ENCODE measurements at regions not wholly inside any gene's neighbourhood (a gene's known extent, or its start where the extent isn't known, plus 50 kb on each side); places are given as distances from the start of the nearest gene placed in this dataset.

DNA sequence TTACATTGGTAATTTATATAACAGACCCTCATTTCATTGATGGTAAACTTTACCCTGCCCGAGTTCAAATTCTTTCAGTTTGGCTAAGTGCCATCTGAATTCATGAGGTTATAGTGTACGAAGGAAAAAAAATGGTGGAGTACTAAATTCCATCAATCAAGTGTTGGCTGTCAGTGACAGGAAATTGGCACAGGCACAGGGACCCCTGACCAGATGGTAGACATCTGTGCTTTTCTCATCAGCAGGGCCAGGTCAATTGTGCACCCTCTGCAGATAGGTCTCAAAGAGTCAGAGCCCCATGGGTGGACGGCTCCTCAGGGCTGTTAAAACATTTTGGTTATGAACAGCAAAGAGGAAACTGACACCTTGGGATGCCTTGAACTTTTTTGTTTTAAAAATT is 439.2 kb downstream of the SETBP1 start:
- no peaks in the 10 kb centered on the region for H3K27me3 ChIP-seq (ENCODE audit: control insufficient read depth, insufficient read depth, low read length)
- whole genome bisulfite sequencing (ENCODE audit: insufficient coverage) = 38% methylated on average over 2 of the region's 3 CpGs
- peak; percentile 11 for DNase-seq
- H3K9me3 ChIP-seq (replicated peaks; ENCODE audit: control insufficient read depth, low read depth, low read length) = no peaks in the 10 kb centered on the region
- no peak overlapping the region for H3K4me3 ChIP-seq (ENCODE audit: low read length)
- no peaks in the 10 kb centered on the region for H3K36me3 ChIP-seq (ENCODE audit: control insufficient read depth, insufficient read depth, low read length)
- no peak overlapping the region for H3K27ac ChIP-seq (ENCODE audit: low read length)
- H3K4me1 ChIP-seq (ENCODE audit: control insufficient read depth, insufficient read depth, low read length) = no peaks in the 10 kb centered on the region

GRCh38 chr18:45121146-45121545 is 440.5 kb downstream of the SETBP1 start:
- WGBS (ENCODE audit: insufficient coverage) = no CpG with 5 or more reads among the region's 1 CpG
- no peak for DNase-seq
- Histone ChIP-seq H3K9me3 (replicated peaks; ENCODE audit: control insufficient read depth, low read depth, low read length) (no peaks in the 10 kb centered on the region), H3K36me3 (ENCODE audit: control insufficient read depth, insufficient read depth, low read length) (no peaks in the 10 kb centered on the region), H3K4me3 (ENCODE audit: low read length) (no peak overlapping the region), H3K27ac (ENCODE audit: low read length) (no peak overlapping the region), H3K27me3 (ENCODE audit: control insufficient read depth, insufficient read depth, low read length) (no peaks in the 10 kb centered on the region), H3K4me1 (ENCODE audit: control insufficient read depth, insufficient read depth, low read length) (no peaks in the 10 kb centered on the region)

GRCh38 chr18:45122506-45122905 is 441.8 kb downstream of the SETBP1 start:
- H3K27me3 ChIP-seq (ENCODE audit: control insufficient read depth, insufficient read depth, low read length) = no peaks in the 10 kb centered on the region
- no peak overlapping the region for H3K4me3 ChIP-seq (ENCODE audit: low read length)

DNA sequence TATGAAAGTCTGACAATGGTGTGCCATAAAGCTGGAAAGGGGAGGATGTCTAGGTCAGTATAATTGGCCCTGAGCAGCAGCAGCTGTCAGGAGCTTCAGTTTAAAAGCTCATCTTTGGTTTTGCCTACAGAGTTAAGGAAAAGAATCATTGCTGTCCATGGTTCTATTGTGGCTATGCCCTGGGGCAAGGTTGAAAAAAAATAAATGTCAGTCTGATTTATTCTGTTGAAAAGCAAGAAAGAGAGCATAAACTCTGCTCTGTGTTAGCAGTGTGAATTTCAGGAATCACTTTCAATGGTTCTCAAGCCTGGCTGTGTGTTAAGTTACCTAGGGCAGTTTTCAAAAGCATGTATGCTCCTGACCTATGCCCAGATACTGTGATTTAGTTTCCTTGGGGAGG is 446.7 kb downstream of the SETBP1 start:
- no peaks in the 10 kb centered on the region for H3K36me3 ChIP-seq (ENCODE audit: control insufficient read depth, insufficient read depth, low read length)
- H3K9me3 ChIP-seq (replicated peaks; ENCODE audit: control insufficient read depth, low read depth, low read length) = no peaks in the 10 kb centered on the region
- DNase-seq = no peak

More at GRCh38 chr18:45122506-45122905, 441.8 kb downstream of the SETBP1 start:
- WGBS (ENCODE audit: insufficient coverage) = 91% methylated on average over 1 of the region's 1 CpG
- DNase-seq = no peak
- Histone ChIP-seq H3K9me3 (replicated peaks; ENCODE audit: control insufficient read depth, low read depth, low read length) (no peaks in the 10 kb centered on the region), H3K36me3 (ENCODE audit: control insufficient read depth, insufficient read depth, low read length) (no peaks in the 10 kb centered on the region), H3K27ac (ENCODE audit: low read length) (no peak overlapping the region), H3K4me1 (ENCODE audit: control insufficient read depth, insufficient read depth, low read length) (no peaks in the 10 kb centered on the region)

DNA sequence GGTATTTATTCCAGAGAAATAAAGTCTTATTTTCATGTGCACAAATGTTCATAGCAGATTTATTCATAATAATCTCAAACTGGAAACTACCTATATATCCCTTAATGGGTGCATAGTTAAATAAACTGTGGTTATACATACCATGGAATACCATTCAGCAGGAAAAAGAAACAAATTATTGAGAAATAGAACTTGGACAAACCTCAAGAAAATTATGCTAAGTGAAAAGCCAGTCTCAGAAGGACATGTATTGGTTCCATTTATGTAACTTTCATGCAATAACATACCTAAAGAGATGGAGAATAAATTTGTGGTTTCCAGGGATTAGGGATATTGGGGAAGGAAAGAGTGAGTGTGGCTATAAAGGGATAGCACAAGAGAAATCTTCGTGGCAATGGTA is 452.6 kb downstream of the SETBP1 start:
- H3K36me3 ChIP-seq (ENCODE audit: control insufficient read depth, insufficient read depth, low read length) = no peaks in the 10 kb centered on the region
- H3K27me3 ChIP-seq (ENCODE audit: control insufficient read depth, insufficient read depth, low read length) = no peaks in the 10 kb centered on the region
- H3K9me3 ChIP-seq (replicated peaks; ENCODE audit: control insufficient read depth, low read depth, low read length) = no peaks in the 10 kb centered on the region
- H3K4me3 ChIP-seq (ENCODE audit: low read length) = no peak overlapping the region
- WGBS (ENCODE audit: insufficient coverage) = no CpG with 5 or more reads among the region's 1 CpG
- H3K27ac ChIP-seq (ENCODE audit: low read length) = no peak overlapping the region
- DNase-seq = no peak
- no peaks in the 10 kb centered on the region for H3K4me1 ChIP-seq (ENCODE audit: control insufficient read depth, insufficient read depth, low read length)

More for the DNA sequence above, 446.7 kb downstream of the SETBP1 start:
- no peaks in the 10 kb centered on the region for H3K4me1 ChIP-seq (ENCODE audit: control insufficient read depth, insufficient read depth, low read length)
- no peaks in the 10 kb centered on the region for H3K27me3 ChIP-seq (ENCODE audit: control insufficient read depth, insufficient read depth, low read length)
- no peak overlapping the region for H3K4me3 ChIP-seq (ENCODE audit: low read length)
- no peak overlapping the region for H3K27ac ChIP-seq (ENCODE audit: low read length)

- H3K27me3 ChIP-seq (ENCODE audit: control insufficient read depth, insufficient read depth, low read length) = no peaks in the 10 kb centered on the region
- H3K36me3 ChIP-seq (ENCODE audit: control insufficient read depth, insufficient read depth, low read length) = no peaks in the 10 kb centered on the region
- no peaks in the 10 kb centered on the region for H3K4me1 ChIP-seq (ENCODE audit: control insufficient read depth, insufficient read depth, low read length)
- no peak overlapping the region for H3K27ac ChIP-seq (ENCODE audit: low read length)
- WGBS (ENCODE audit: insufficient coverage) = 87% methylated on average over 3 of the region's 3 CpGs
- no peaks in the 10 kb centered on the region for H3K9me3 ChIP-seq (replicated peaks; ENCODE audit: control insufficient read depth, low read depth, low read length)
- DNase-seq = no peak
- H3K4me3 ChIP-seq (ENCODE audit: low read length) = no peak overlapping the region
Measured at GRCh38 chr18:45136381-45137086, 455.8 kb downstream of the SETBP1 start.

GRCh38 chr18:45137087-45137419 is 456.4 kb downstream of the SETBP1 start:
- Histone ChIP-seq H3K4me3 (ENCODE audit: low read length) (no peak overlapping the region), H3K9me3 (replicated peaks; ENCODE audit: control insufficient read depth, low read depth, low read length) (no peaks in the 10 kb centered on the region), H3K27me3 (ENCODE audit: control insufficient read depth, insufficient read depth, low read length) (no peaks in the 10 kb centered on the region), H3K4me1 (ENCODE audit: control insufficient read depth, insufficient read depth, low read length) (no peaks in the 10 kb centered on the region), H3K27ac (ENCODE audit: low read length) (no peak overlapping the region), H3K36me3 (ENCODE audit: control insufficient read depth, insufficient read depth, low read length) (no peaks in the 10 kb centered on the region)
- DNase-seq = no peak

GRCh38 chr18:45139478-45139877 is 458.8 kb downstream of the SETBP1 start:
- H3K27ac ChIP-seq (ENCODE audit: low read length) = no peak overlapping the region
- H3K27me3 ChIP-seq (ENCODE audit: control insufficient read depth, insufficient read depth, low read length) = no peaks in the 10 kb centered on the region
- H3K4me1 ChIP-seq (ENCODE audit: control insufficient read depth, insufficient read depth, low read length) = no peaks in the 10 kb centered on the region
- WGBS (ENCODE audit: insufficient coverage) = no CpG with 5 or more reads among the region's 4 CpGs
- DNase-seq = no peak
- no peaks in the 10 kb centered on the region for H3K36me3 ChIP-seq (ENCODE audit: control insufficient read depth, insufficient read depth, low read length)
- H3K9me3 ChIP-seq (replicated peaks; ENCODE audit: control insufficient read depth, low read depth, low read length) = no peaks in the 10 kb centered on the region
- H3K4me3 ChIP-seq (ENCODE audit: low read length) = no peak overlapping the region

- Histone ChIP-seq H3K9me3 (replicated peaks; ENCODE audit: control insufficient read depth, low read depth, low read length) (no peaks in the 10 kb centered on the region), H3K27me3 (ENCODE audit: control insufficient read depth, insufficient read depth, low read length) (no peaks in the 10 kb centered on the region), H3K36me3 (ENCODE audit: control insufficient read depth, insufficient read depth, low read length) (no peaks in the 10 kb centered on the region), H3K27ac (ENCODE audit: low read length) (no peak overlapping the region), H3K4me1 (ENCODE audit: control insufficient read depth, insufficient read depth, low read length) (no peaks in the 10 kb centered on the region), H3K4me3 (ENCODE audit: low read length) (no peak overlapping the region)
- WGBS (ENCODE audit: insufficient coverage) = no CpG with 5 or more reads among the region's 1 CpG
- no peak for DNase-seq
Measured at GRCh38 chr18:45142868-45143267, 462.2 kb downstream of the SETBP1 start.

DNA sequence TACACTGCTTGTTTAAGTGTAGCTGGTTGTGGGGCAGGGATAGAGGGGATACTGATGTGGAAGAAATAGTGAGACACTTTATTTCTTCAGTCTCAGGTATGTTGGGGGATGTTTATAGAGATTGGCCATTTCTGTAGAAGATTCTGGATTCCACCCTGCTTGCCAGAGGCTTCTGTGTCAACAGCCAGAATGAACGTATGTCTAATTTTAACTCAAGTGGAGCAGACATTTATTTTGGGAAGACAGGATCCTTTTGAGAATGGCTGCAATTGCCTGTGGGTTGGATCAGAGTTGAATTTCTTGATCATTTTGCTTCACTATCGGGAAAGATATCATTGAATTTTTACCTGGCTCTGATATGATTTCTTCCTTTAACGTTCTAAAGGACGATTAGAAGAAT is 465.6 kb upstream of the SLC14A2 start:
- no peak for DNase-seq
- WGBS (ENCODE audit: insufficient coverage) = 57% methylated on average over 1 of the region's 4 CpGs
- Histone ChIP-seq H3K9me3 (replicated peaks; ENCODE audit: control insufficient read depth, low read depth, low read length) (no peaks in the 10 kb centered on the region), H3K27me3 (ENCODE audit: control insufficient read depth, insufficient read depth, low read length) (no peaks in the 10 kb centered on the region), H3K27ac (ENCODE audit: low read length) (no peak overlapping the region), H3K36me3 (ENCODE audit: control insufficient read depth, insufficient read depth, low read length) (no peaks in the 10 kb centered on the region), H3K4me3 (ENCODE audit: low read length) (no peak overlapping the region), H3K4me1 (ENCODE audit: control insufficient read depth, insufficient read depth, low read length) (no peaks in the 10 kb centered on the region)

DNA sequence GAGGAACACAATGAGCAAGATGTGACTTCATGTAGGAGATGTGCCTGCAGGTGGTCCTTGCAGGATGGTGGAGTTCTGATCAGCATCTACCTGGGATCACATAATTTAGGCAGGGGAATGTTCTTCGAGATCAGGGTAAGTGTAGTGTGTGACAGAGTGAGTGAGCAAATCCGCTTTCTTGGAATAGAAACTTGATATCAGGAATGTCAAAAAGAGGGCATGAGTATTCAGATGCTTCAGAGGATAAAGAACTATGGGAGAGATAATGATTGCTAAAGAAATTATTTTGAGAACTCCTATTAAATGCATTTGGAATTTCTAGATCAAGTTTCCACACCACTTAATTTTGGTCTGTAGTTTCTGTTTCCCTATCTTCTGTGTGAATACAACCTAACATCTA is 463.6 kb upstream of the SLC14A2 start:
- H3K4me3 ChIP-seq (ENCODE audit: low read length) = no peak overlapping the region
- H3K36me3 ChIP-seq (ENCODE audit: control insufficient read depth, insufficient read depth, low read length) = no peaks in the 10 kb centered on the region
- no peak overlapping the region for H3K27ac ChIP-seq (ENCODE audit: low read length)
- no peak for DNase-seq
- WGBS (ENCODE audit: insufficient coverage) = 94% methylated on average over 2 of the region's 2 CpGs
- H3K9me3 ChIP-seq (replicated peaks; ENCODE audit: control insufficient read depth, low read depth, low read length) = no peaks in the 10 kb centered on the region
- no peaks in the 10 kb centered on the region for H3K4me1 ChIP-seq (ENCODE audit: control insufficient read depth, insufficient read depth, low read length)
- H3K27me3 ChIP-seq (ENCODE audit: control insufficient read depth, insufficient read depth, low read length) = no peaks in the 10 kb centered on the region
